NCI-H1417 treated with DMSO at 0.1 percent for 48 hours (cell line): ENCODE measurements at regions not wholly inside any gene's neighbourhood (a gene's known extent, or its start where the extent isn't known, plus 50 kb on each side); places are given as distances from the start of the nearest gene placed in this dataset.

ENCODE experiments used
- DNase-seq: peaks from one replicate; lab custom pipeline; 2025; lab: John Stamatoyannopoulos, UW

DNA sequence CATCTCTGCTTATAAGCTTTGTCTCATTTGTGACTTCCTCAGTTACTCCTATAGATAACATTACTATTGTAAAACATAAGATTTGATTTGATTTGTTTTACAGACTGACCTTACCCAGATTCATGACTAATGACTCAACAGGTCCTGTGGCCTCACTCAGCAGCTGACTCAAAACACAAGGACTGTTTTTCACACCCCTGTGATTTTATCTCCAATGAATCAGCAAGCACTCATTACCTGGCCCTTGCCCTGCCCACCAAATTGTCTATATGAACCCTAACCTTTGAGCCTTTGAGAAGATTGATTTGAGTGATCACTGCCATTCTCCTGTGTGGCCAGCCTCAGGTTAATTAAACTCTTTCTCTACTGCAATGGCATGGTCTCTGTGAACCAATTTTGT is 1064.6 kb upstream of the LRRTM3 start:
- DNase-seq: no peak
